Breast epithelium (tissue), 4 donors: ENCODE measurements at regions not wholly inside any gene's neighbourhood (a gene's known extent, or its start where the extent isn't known, plus 50 kb on each side); places are given as distances from the start of the nearest gene placed in this dataset.

ENCODE experiments used
- DNase-seq, 2 donors: peaks; one replicate each; pipeline ENCODE4 v3.0.0-alpha.2; 2019; ENCODE audit warnings: low spot score in 2 of 2
- H3K27ac ChIP-seq, 2 donors: fragments of 200-600 bp; sonication (generic) in 1 of 2; one replicate each; pipeline ENCODE4 v1.5.1; 2016 to 2019; ENCODE audit warnings: mild to moderate bottlenecking in 1 of 2
- H3K27me3 ChIP-seq, 2 donors: fragments of 200-600 bp; sonication (generic) in 1 of 2; one replicate each; pipeline versions ENCODE4 v1.5.1 to v1.6.0; 2017 to 2019; ENCODE audit warnings: control low read depth in 1 of 2, mild to moderate bottlenecking in 1 of 2
- H3K36me3 ChIP-seq: fragments of 200-600 bp; one replicate; pipeline ENCODE4 v1.5.1; 2019
- H3K4me1 ChIP-seq, 2 donors: fragments of 200-600 bp; sonication (generic); one replicate each; pipeline ENCODE4 v1.5.1; 2016 to 2019; ENCODE audit warnings: control low read depth in 1 of 2
- H3K4me3 ChIP-seq, 3 donors: fragments of 200-600 bp; sonication (generic); 1 replicate in 2 of 3; 2 replicates in 1 of 3; pipeline ENCODE4 v1.5.1; 2016 to 2019; ENCODE audit warnings: mild to moderate bottlenecking in 3 of 3, moderate library complexity in 2 of 3
- H3K9me3 ChIP-seq, 2 donors: fragments of 200-600 bp; sonication (generic) in 1 of 2; one replicate each; pipeline ENCODE4 v1.5.1; 2016 to 2019; ENCODE audit warnings: control low read depth in 1 of 2
- CTCF ChIP-seq, 3 donors: fragments of 450-650 bp; IDR thresholded peaks; one replicate each; pipeline ENCODE4 v1.5.1; 2016 to 2017; ENCODE audit warnings: antibody characterized with exemption in 3 of 3, mild to moderate bottlenecking in 3 of 3, moderate library complexity in 3 of 3
- POLR2A ChIP-seq: fragments of 450-650 bp; IDR thresholded peaks from one replicate; pipeline ENCODE4 v1.6.1; 2016; ENCODE audit warnings: antibody characterized with exemption, mild to moderate bottlenecking, moderate library complexity
- POLR2AphosphoS5 ChIP-seq, 3 donors: sonication (generic); formaldehyde crosslinking; IDR thresholded peaks; one replicate each; pipeline ENCODE4 v1.6.1; 2017; ENCODE audit warnings: antibody characterized with exemption in 3 of 3
- intact Hi-C: fragments of 100-400 bp; cut with DNase I; formaldehyde crosslinking; loops from one replicate; pipeline ENCODE4 v1.15.1; 2023; ENCODE audit warnings: low total_unique reads

- H3K4me1 ChIP-seq = no peaks in the 10 kb centered on the region
- peaks cover 0 to 21% of the 10 kb centered on the region in 2 donors for H3K9me3 ChIP-seq
- no peak for DNase-seq
- H3K27me3 ChIP-seq = no peaks in the 10 kb centered on the region
- H3K4me3 ChIP-seq = no peak overlapping the region
- no peak overlapping the region for H3K27ac ChIP-seq
- intact Hi-C loops = no loop called here
- no peak for TF ChIP-seq POLR2AphosphoS5 (IDR thresholded peaks at IDR 0.05)
- no peaks in the 10 kb centered on the region for H3K36me3 ChIP-seq
These were observed 448.9 kb downstream of the NBAS start for GRCh38 chr2:15112216-15112615.

- TF ChIP-seq CTCF (IDR thresholded peaks at IDR 0.05) = no peak
- no peak for TF ChIP-seq POLR2AphosphoS5 (IDR thresholded peaks at IDR 0.05)
- TF ChIP-seq POLR2A = no peak
These were observed 445.4 kb downstream of the NBAS start for GRCh38 chr2:15115776-15116175.

GRCh38 chr2:15116830-15117229 lies 444.3 kb downstream of the NBAS start:
- TF ChIP-seq POLR2AphosphoS5 (IDR thresholded peaks at IDR 0.05) (no peak), POLR2A (no peak), CTCF (IDR thresholded peaks at IDR 0.05) (no peak)
- no peaks in the 10 kb centered on the region for H3K36me3 ChIP-seq
- intact Hi-C loops = no loop called here
- no peak overlapping the region for H3K4me3 ChIP-seq
- H3K27ac ChIP-seq = no peak overlapping the region
- H3K4me1 ChIP-seq = no peaks in the 10 kb centered on the region
- peaks cover 0 to 6% of the 10 kb centered on the region in 2 donors for H3K9me3 ChIP-seq
- no peaks in the 10 kb centered on the region for H3K27me3 ChIP-seq
- DNase-seq = no peak

More at GRCh38 chr2:15115776-15116175, 445.4 kb downstream of the NBAS start:
- H3K36me3 ChIP-seq = no peaks in the 10 kb centered on the region
- no peak overlapping the region for H3K27ac ChIP-seq
- intact Hi-C loops = no loop called here
- DNase-seq = no peak
- no peaks in the 10 kb centered on the region for H3K4me1 ChIP-seq
- no peaks in the 10 kb centered on the region for H3K27me3 ChIP-seq
- H3K9me3 ChIP-seq = peaks cover 0 to 15% of the 10 kb centered on the region in 2 donors
- H3K4me3 ChIP-seq = no peak overlapping the region
